ENCODE measurements at regions not wholly inside any gene's neighbourhood (a gene's known extent, or its start where the extent isn't known, plus 50 kb on each side); places are given as distances from the start of the nearest gene placed in this dataset.

GRCh38 chr15:95857124-95857757 is 473.3 kb upstream of the NR2F2 start:
- no peak for DNase-seq (ENCODE audit: low spot score)
- H3K36me3 ChIP-seq (ENCODE audit: insufficient read depth) = no peaks in the 10 kb centered on the region
- H3K36me3 Mint-ChIP-seq (ENCODE audit: low read depth) = no peaks in the 10 kb centered on the region
- no peaks in the 10 kb centered on the region for H3K9me3 Mint-ChIP-seq
- H3K27ac Mint-ChIP-seq = no peak overlapping the region
- H3K27me3 ChIP-seq (ENCODE audit: insufficient read depth) = no peaks in the 10 kb centered on the region
- H3K9me2 ChIP-seq (ENCODE audit: insufficient read depth) = no peaks in the 10 kb centered on the region
- H3K27me3 Mint-ChIP-seq (ENCODE audit: insufficient read depth, low read depth, poor library complexity) = peaks cover under 1% of the 10 kb centered on the region
- H3F3A ChIP-seq (replicated peaks; ENCODE audit: low read depth) = no peaks in the 10 kb centered on the region
- H3K79me2 ChIP-seq (replicated peaks; ENCODE audit: insufficient read depth) = no peaks in the 10 kb centered on the region
- no peak for ATAC-seq
- peaks cover 5% of the 10 kb centered on the region; the same call in 2 of the 3 replicates for H3K4me1 Mint-ChIP-seq
- H3K4me2 ChIP-seq = no peak overlapping the region
- no peak overlapping the region for H3K4me3 ChIP-seq
- no peaks in the 10 kb centered on the region for H4K20me1 ChIP-seq (replicated peaks; ENCODE audit: insufficient read depth)
- no peak overlapping the region for H2AFZ ChIP-seq
- H3K4me1 ChIP-seq (ENCODE audit: insufficient read depth) = 0 out of 2 replicates have a peak, but pooled peaks cover 3% of the 10 kb centered on the region
- H3K4me3 Mint-ChIP-seq = no peak overlapping the region
- H3K27ac ChIP-seq (ENCODE audit: low read depth) = no peak overlapping the region
- TF ChIP-seq, protein P1, sequence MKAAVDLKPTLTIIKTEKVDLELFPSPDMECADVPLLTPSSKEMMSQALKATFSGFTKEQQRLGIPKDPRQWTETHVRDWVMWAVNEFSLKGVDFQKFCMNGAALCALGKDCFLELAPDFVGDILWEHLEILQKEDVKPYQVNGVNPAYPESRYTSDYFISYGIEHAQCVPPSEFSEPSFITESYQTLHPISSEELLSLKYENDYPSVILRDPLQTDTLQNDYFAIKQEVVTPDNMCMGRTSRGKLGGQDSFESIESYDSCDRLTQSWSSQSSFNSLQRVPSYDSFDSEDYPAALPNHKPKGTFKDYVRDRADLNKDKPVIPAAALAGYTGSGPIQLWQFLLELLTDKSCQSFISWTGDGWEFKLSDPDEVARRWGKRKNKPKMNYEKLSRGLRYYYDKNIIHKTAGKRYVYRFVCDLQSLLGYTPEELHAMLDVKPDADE (IDR thresholded peaks at IDR 0.05) = no peak
- no peak for TF ChIP-seq ZNF462 (CRISPR knock-in tag; IDR thresholded peaks at IDR 0.05)
- no peak for TF ChIP-seq ZNF331 (CRISPR knock-in tag; IDR thresholded peaks at IDR 0.05; ENCODE audit: low read depth)
- TF ChIP-seq ZNF114 (CRISPR knock-in tag; IDR thresholded peaks at IDR 0.05) = no peak
- no peak for TF ChIP-seq REST (IDR thresholded peaks at IDR 0.05; ENCODE audit: unreplicated experiment)
- TF ChIP-seq NANOG (IDR thresholded peaks at IDR 0.05; ENCODE audit: borderline replicate concordance) = no peak
- no peak for TF ChIP-seq EZH2 (IDR thresholded peaks at IDR 0.05; ENCODE audit: low read depth, unreplicated experiment)
- TF ChIP-seq, protein P2, sequence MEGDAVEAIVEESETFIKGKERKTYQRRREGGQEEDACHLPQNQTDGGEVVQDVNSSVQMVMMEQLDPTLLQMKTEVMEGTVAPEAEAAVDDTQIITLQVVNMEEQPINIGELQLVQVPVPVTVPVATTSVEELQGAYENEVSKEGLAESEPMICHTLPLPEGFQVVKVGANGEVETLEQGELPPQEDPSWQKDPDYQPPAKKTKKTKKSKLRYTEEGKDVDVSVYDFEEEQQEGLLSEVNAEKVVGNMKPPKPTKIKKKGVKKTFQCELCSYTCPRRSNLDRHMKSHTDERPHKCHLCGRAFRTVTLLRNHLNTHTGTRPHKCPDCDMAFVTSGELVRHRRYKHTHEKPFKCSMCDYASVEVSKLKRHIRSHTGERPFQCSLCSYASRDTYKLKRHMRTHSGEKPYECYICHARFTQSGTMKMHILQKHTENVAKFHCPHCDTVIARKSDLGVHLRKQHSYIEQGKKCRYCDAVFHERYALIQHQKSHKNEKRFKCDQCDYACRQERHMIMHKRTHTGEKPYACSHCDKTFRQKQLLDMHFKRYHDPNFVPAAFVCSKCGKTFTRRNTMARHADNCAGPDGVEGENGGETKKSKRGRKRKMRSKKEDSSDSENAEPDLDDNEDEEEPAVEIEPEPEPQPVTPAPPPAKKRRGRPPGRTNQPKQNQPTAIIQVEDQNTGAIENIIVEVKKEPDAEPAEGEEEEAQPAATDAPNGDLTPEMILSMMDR (conservative IDR thresholded peaks at IDR 0.05; ENCODE audit: low read depth in 2 of 2) = no peak
- TF ChIP-seq JUNB (IDR thresholded peaks at IDR 0.05; ENCODE audit: unreplicated experiment) = no peak
- no peak for TF ChIP-seq STAT1 (IDR thresholded peaks at IDR 0.05; ENCODE audit: unreplicated experiment)
